Uterus (tissue), 2 donors: ENCODE measurements at regions not wholly inside any gene's neighbourhood (a gene's known extent, or its start where the extent isn't known, plus 50 kb on each side); places are given as distances from the start of the nearest gene placed in this dataset.

ENCODE experiments used
- CTCF ChIP-seq, 4 experiments: fragments of 200-600 bp in 2 of 4; fragments of 450-650 bp in 2 of 4; sonication (generic) in 2 of 4; IDR thresholded peaks; one replicate each; pipeline ENCODE4 v1.5.1; 2016 to 2019; ENCODE audit warnings: antibody characterized with exemption in 4 of 4, mild to moderate bottlenecking in 2 of 4, moderate library complexity in 1 of 4
- POLR2A ChIP-seq, 2 donors: fragments of 450-650 bp; IDR thresholded peaks; one replicate each; pipeline ENCODE4 v1.6.1; 2016; ENCODE audit warnings: antibody characterized with exemption in 2 of 2, mild to moderate bottlenecking in 1 of 2, moderate library complexity in 1 of 2

GRCh38 chr6:132188556-132189264 is 212.6 kb downstream of the MOXD1 start:
- no peak for TF ChIP-seq POLR2A (IDR thresholded peaks at IDR 0.05)
- TF ChIP-seq CTCF (IDR thresholded peaks at IDR 0.05) = no peak
